HCT116 (cell line): ENCODE measurements at regions not wholly inside any gene's neighbourhood (a gene's known extent, or its start where the extent isn't known, plus 50 kb on each side); places are given as distances from the start of the nearest gene placed in this dataset.

Experiments used
- ATAC-seq: fragments of 200-7000 bp; cut with Tn5 transposase; 2 replicates; pipeline ENCODE4 v1.9.1; 2020; ENCODE audit warnings: mild to moderate bottlenecking, moderate library complexity
- BruUV-seq: library from RNA; stranded (reverse); fragments of 400-500 nt; replicated peaks from 2 replicates; lab custom pipeline; 2021; lab: Mats Ljungman, UMichigan
- CTCF ChIA-PET: fragments of 300-600 bp; sonication (Branson Sonifier 250); formaldehyde crosslinking; loops from one replicate; lab custom pipeline; 2021; ENCODE audit warnings: antibody characterized with exemption; lab: Charles Lee
- POLR2A ChIA-PET: fragments of 300-600, 350-600 bp; sonication (Branson Sonifier 250); formaldehyde crosslinking; loops from one replicate; lab custom pipeline; 2021; ENCODE audit warnings: antibody characterized with exemption; lab: Charles Lee
- RAD21 ChIA-PET, 2 experiments: fragments of 300-600 bp; sonication (Branson Sonifier 250); formaldehyde crosslinking; loops; one replicate each; lab custom pipeline; 2023; ENCODE audit warnings: low total read pairs in 2 of 2; ENCODE audit not compliant: uncharacterized antibody in 2 of 2, unreplicated experiment in 2 of 2, low non-redundant PET in 1 of 2; lab: Charles Lee
- DNase-seq: peaks from one replicate; pipeline ENCODE4 v3.0.0-alpha.2; 2010; ENCODE audit warnings: low read depth, low spot score
- H2AFZ ChIP-seq: fragments of 200-600 bp; shearing (Covaris generic), sonication (generic); 2 replicates; pipeline ENCODE4 v1.6.1; 2017; ENCODE audit warnings: low read depth, mixed run types, mixed read lengths, antibody characterized with exemption, low read length; ENCODE audit not compliant: poor library complexity, severe bottlenecking
- H3K27ac ChIP-seq: 2 replicates; pipeline ENCODE4 v1.5.1; 2012; ENCODE audit warnings: low read depth, low read length
- H3K27me3 ChIP-seq: fragments of 200-600 bp; sonication (generic); 2 replicates; pipeline ENCODE4 v1.6.1; 2016; ENCODE audit warnings: mixed run types, low read length, mixed read lengths; ENCODE audit not compliant: insufficient read depth
- H3K36me3 ChIP-seq, 2 experiments: fragments of 200-500 bp in 1 of 2; fragments of 200-600 bp in 1 of 2; sonication (Bioruptor generic) in 1 of 2; sonication (generic) in 1 of 2; 2 replicates each; pipeline versions ENCODE4 v1.5.1 to v1.6.1; 2014 to 2016; ENCODE audit warnings: low read length in 2 of 2, inconsistent platforms in 1 of 2, mixed read lengths in 1 of 2, mixed run types in 1 of 2; ENCODE audit not compliant: insufficient read depth in 2 of 2, control insufficient read depth in 1 of 2
- H3K4me1 ChIP-seq, 2 experiments: fragments of 200-600 bp in 1 of 2; sonication (generic) in 1 of 2; 2 replicates each; pipeline versions ENCODE4 v1.5.1 to v1.6.1; 2012 to 2017; ENCODE audit warnings: low read length in 2 of 2, inconsistent platforms in 1 of 2, mild to moderate bottlenecking in 1 of 2, mixed read lengths in 1 of 2, mixed run types in 1 of 2, moderate library complexity in 1 of 2; ENCODE audit not compliant: insufficient read depth in 2 of 2, control insufficient read depth in 1 of 2
- H3K4me2 ChIP-seq: fragments of 200-600 bp; sonication (generic); 2 replicates; pipeline ENCODE4 v1.6.1; 2017; ENCODE audit warnings: mixed run types, low read length, mixed read lengths
- H3K4me3 ChIP-seq, 2 experiments: fragments of 200-600 bp in 1 of 2; sonication (generic) in 1 of 2; replicated peaks in 1 of 2; 2 replicates each; pipeline ENCODE4 v1.5.1; 2011 to 2016; ENCODE audit warnings: low read length in 2 of 2, control low read depth in 1 of 2, low read depth in 1 of 2, mild to moderate bottlenecking in 1 of 2, mixed read lengths in 1 of 2, mixed run types in 1 of 2
- H3K79me2 ChIP-seq: fragments of 200-600 bp; sonication (generic); 2 replicates; pipeline ENCODE4 v1.6.1; 2017; ENCODE audit warnings: mild to moderate bottlenecking, mixed run types, low read length, moderate library complexity, mixed read lengths; ENCODE audit not compliant: insufficient read depth
- H3K9ac ChIP-seq: fragments of 200-600 bp; sonication (generic); 2 replicates; pipeline ENCODE4 v1.6.1; 2016; ENCODE audit warnings: low read length, mixed read lengths
- H3K9me2 ChIP-seq: fragments of 200-600 bp; sonication (generic), shearing (Covaris generic); 2 replicates; pipeline ENCODE4 v1.6.1; 2017; ENCODE audit warnings: mixed run types, mild to moderate bottlenecking, moderate library complexity; ENCODE audit not compliant: insufficient read depth
- H3K9me3 ChIP-seq, 2 experiments: fragments of 200-500 bp in 1 of 2; fragments of 200-600 bp in 1 of 2; sonication (Bioruptor generic) in 1 of 2; sonication (generic) in 1 of 2; 2 replicates each; pipeline ENCODE4 v1.6.1; 2014 to 2017; ENCODE audit warnings: low read length in 2 of 2, mixed read lengths in 2 of 2, inconsistent platforms in 1 of 2, low read depth in 1 of 2, mild to moderate bottlenecking in 1 of 2, mixed run types in 1 of 2, moderate library complexity in 1 of 2; ENCODE audit not compliant: control insufficient read depth in 1 of 2, insufficient read depth in 1 of 2
- H4K20me1 ChIP-seq: fragments of 200-600 bp; sonication (generic), shearing (Covaris generic); 2 replicates; pipeline ENCODE4 v1.6.1; 2017; ENCODE audit warnings: mixed run types, mild to moderate bottlenecking, moderate library complexity; ENCODE audit not compliant: insufficient read depth
- CBX3 ChIP-seq: IDR thresholded peaks from 2 replicates; pipeline ENCODE4 v1.6.1; 2012; ENCODE audit warnings: low read depth
- CEBPB ChIP-seq: IDR thresholded peaks from 2 replicates; pipeline ENCODE4 v1.6.1; 2012; ENCODE audit warnings: low read depth
- EZH2phosphoT487 ChIP-seq: fragments of 200-600 bp; IDR thresholded peaks from 2 replicates; pipeline ENCODE4 v1.6.1; 2018; ENCODE audit warnings: antibody characterized with exemption, borderline replicate concordance
- SRF ChIP-seq: IDR thresholded peaks from 2 replicates; pipeline ENCODE4 v1.6.1; 2012; ENCODE audit warnings: low read depth
- intact Hi-C: fragments of 100-400 bp; cut with micrococcal nuclease; formaldehyde crosslinking; loops from 2 replicates; pipeline ENCODE4 v1.10.0; 2022
- TF ChIP-seq, protein P1 (sequence below): IDR thresholded peaks from 2 replicates; pipeline ENCODE4 v1.6.1; 2011; ENCODE audit warnings: mild to moderate bottlenecking, low read length, moderate library complexity; ENCODE audit not compliant: insufficient replicate concordance; ENCODE audit errors: extremely low read depth

DNA sequence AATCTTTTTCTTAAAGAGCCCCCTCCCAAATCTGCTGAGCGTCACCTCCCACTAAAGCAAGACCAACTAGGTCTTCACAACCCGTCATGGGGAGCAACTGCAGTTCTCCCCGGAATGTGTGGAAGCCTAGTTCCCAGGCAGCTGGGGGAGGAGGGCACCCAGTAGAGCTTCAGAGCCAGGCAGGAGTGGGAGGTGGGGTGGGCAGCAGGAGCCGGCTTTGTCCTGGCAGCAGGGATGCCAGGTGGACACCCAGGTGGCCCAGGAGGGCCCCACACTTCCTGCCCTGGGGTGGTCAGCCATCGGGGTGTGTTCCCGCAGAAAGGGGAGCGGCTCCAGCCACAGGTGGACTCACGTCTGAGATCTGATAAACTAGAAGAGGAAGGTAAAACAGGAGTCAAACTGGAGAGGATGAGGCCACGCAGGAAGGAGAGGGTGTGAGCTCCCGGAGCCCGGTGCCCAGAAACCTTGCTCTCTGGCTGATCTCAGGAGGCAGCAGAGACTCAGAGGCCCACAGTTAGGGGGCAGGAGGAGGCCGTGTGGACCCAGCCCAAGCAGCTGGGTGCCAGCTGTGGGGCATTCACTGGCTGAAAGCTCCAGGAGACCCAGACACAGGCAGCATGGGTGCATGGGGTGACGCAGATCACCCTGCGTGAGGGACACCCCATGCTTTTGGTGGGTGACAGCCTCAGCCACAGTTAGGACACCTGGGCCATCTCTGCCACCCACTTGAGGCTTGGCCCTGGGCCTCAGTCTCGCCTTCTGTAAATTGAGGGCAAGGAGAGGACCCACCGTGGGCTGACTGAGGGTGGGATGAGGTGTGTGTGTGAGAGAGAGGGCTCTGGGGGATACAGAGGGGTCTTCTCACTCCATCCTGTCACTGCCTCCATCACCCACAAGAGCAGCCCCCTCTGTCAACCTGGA lies 260.8 kb upstream of the TNRC6C start:
- peaks cover 36% of the 10 kb centered on the region; the same call in 1 of the 2 replicates for H3K27me3 ChIP-seq
- no peak for TF ChIP-seq CBX3
- TF ChIP-seq SRF, result no peak
- no peak for TF ChIP-seq CEBPB
- TF ChIP-seq, protein P1, sequence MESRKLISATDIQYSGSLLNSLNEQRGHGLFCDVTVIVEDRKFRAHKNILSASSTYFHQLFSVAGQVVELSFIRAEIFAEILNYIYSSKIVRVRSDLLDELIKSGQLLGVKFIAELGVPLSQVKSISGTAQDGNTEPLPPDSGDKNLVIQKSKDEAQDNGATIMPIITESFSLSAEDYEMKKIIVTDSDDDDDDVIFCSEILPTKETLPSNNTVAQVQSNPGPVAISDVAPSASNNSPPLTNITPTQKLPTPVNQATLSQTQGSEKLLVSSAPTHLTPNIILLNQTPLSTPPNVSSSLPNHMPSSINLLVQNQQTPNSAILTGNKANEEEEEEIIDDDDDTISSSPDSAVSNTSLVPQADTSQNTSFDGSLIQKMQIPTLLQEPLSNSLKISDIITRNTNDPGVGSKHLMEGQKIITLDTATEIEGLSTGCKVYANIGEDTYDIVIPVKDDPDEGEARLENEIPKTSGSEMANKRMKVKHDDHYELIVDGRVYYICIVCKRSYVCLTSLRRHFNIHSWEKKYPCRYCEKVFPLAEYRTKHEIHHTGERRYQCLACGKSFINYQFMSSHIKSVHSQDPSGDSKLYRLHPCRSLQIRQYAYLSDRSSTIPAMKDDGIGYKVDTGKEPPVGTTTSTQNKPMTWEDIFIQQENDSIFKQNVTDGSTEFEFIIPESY, result no peak
- TF ChIP-seq EZH2phosphoT487, result no peak
- TF ChIP-seq, all 23 proteins: peak for 0
- Histone ChIP-seq H2AFZ (no peak overlapping the region), H3K9me3 (peaks cover 5 to 8% of the 10 kb centered on the region in 2 experiments; a peak in 1 of 4 replicates), H3K4me2 (no peak overlapping the region), H3K4me3 (no peak overlapping the region), H3K9ac (no peak overlapping the region), H3K36me3 (no peaks in the 10 kb centered on the region), H3K79me2 (no peaks in the 10 kb centered on the region), H3K4me1 (no peaks in the 10 kb centered on the region), H3K9me2 (no peaks in the 10 kb centered on the region), H4K20me1 (no peaks in the 10 kb centered on the region), H3K27ac (no peak overlapping the region)
- no peak for DNase-seq
- ATAC-seq, result no peak
- ChIA-PET POLR2A (no interaction called here), RAD21 (no interaction called here), CTCF (no interaction called here)
- BruUV-seq, result no TSS peak
- intact Hi-C loops, result no loop called here
